ENCODE measurements at regions not wholly inside any gene's neighbourhood (a gene's known extent, or its start where the extent isn't known, plus 50 kb on each side); places are given as distances from the start of the nearest gene placed in this dataset.
"Not testable (repeated sequence)": the region's sequence is repeated elsewhere in the genome, so short reads cannot be mapped to it uniquely, and the experiment has no call there.

DNA sequence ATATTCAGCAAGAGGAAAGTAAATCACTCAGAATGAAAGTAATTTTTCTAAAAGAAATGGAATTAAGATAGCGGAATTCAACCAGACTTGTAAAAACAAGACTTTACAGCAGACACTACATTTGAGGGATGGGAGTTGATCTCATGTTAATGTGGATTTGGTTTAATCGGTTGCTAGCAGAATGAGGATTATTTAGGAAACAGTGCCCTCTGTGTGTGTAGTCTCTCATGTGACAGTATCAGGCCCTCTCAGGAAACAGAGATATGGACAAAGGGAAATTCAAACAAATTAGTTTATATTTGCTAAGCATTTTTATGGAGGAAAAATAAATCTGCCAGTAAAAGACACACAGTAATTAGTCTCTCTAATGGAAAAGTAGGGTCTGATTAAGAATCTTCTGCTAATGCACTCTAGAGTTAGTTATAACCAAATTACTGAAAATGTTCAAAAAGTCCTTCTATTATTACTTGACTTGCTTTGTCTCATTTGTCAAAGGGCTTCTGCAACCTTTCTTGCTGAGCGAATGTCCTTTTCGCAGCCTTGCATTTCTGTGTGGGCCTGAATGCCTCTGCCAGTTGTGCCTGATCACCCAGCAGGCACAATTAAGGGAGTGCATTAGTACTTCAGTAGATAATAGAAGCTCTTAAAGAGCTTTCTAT, 1282.3 kb upstream of the TENM3 start:
- DNase-seq (ENCODE audit: low spot score): peak; percentile 91

GRCh38 chr4:180962268-180962667, 1280.9 kb upstream of the TENM3 start:
- no peak for DNase-seq (ENCODE audit: low spot score)

DNA sequence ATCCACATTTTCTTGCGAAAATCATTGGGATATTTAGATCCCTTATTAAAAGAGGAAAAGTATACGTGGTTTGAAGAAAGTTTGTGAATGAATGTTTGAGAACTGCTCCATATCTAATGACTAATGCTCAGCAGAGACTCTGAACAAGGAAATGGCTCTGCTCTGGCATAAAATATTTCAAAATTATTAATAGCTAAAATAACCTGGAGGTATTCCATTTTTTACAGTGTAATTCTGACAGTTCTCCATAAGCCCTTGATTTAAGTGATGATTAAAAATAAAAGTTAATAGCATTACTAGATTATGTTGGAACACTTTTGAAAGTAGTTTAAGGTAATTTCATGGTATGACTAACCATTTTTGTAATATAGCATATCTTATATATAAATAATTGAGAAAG, 1276.9 kb upstream of the TENM3 start:
- no peak for DNase-seq (ENCODE audit: low spot score)

DNA sequence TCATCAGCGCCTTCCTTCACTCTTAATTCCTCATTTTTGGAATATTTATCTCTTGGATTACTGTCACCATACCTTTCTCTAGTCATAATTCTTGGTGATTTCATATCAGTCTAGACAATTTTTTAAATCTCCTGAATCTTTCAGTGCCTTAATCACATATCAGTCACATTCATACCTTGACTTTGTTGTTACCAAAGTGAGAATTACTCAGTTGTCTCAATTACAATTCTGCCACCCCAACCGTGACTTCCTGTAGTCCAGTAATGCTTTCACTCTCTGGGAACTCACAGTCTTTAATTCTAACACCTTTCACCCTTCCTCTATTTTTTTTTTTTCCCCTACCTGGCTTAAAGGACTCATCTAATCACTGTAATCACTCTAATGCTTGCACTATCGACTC, 1275.3 kb upstream of the TENM3 start:
- DNase-seq (ENCODE audit: low spot score): no peak

- DNase-seq (ENCODE audit: low spot score): no peak
These were observed 1269.3 kb upstream of the TENM3 start for GRCh38 chr4:180973894-180974293.

GRCh38 chr4:180990931-180991330, 1252.3 kb upstream of the TENM3 start:
- DNase-seq (ENCODE audit: low spot score): no peak

DNA sequence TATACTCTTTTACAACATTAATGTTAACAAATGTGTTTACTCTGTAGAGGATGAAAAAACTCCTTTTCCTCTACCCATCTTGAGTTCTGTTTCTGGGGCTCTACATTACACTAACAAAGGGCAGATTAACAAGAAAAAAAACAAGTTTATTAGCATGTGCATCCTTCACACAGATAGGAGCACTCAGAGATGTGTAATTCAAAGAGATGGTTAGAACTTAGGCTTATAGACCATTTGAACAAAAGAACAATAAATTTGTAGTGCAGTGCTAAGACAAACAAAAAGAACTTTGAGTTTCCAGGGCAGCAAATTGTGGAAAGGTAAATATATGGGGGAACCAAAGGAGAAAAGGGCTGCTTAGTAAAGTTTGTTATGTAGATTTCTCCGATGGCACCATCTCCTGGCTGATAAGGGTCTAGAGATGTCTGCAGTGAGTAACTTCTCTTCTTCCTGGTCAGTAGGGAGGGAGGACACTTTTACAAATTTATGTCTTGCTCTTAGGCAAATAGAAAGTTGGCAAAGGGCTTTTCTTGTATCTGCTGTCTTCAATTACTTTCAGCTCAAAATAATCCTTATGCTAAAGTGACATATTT, 1249.9 kb upstream of the TENM3 start:
- DNase-seq (ENCODE audit: low spot score): no peak

DNA sequence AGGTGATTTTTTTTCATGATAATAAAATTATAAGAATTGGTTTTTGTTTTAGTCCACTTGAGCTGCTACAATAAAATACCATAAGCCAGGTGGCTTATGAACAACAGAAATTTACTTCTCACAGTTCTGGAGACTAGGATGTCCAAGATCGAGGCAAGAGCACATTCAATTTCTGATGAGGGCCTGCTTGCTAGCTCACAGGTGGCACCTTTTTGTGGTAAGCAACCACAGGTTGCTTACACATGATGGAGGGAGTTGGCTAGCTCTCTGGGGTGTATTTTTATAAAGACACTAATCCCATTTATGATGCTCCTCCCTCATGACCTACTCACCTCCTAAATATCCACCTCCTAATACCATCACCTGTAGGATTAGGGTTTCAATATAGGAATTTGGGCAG, 1248.5 kb upstream of the TENM3 start:
- DNase-seq (ENCODE audit: low spot score): no peak

DNA sequence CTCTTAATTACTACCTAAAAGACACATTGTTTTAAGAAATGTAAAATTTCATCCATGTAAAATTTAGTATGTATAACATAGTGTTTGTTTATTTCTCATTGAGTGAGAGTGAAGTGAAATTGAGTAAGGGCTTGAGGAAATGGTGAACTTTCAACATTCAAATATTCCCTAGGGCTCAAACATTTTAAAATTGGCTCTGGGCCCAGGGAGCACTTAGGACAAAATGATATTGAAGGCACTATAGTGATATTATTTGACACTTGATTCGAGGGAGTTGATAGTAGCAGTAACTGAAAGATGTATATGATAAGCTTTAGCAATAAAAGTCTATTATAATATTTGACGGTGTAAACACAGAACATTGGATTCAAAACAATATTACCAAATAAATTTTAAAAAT, 1244.0 kb upstream of the TENM3 start:
- DNase-seq (ENCODE audit: low spot score): no peak

DNA sequence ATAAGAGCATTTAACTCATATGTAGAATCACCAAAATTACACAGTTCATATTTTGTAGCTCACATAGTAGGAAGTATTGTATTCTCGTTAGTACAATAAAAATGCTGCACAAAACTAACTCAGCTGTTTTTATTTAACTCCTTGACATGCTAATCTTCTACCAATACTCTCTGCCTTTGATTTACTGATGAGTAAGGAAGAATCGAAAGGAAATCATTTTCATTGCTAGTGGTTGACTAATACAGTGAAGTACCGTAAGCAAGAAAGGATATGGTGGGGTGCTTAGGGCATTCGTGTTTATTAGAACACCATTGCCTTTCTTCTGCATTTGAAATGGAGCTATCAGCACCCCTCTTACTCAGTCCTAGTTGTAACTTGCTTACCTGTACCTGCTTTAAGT, 1239.1 kb upstream of the TENM3 start:
- no peak for DNase-seq (ENCODE audit: low spot score)

DNA sequence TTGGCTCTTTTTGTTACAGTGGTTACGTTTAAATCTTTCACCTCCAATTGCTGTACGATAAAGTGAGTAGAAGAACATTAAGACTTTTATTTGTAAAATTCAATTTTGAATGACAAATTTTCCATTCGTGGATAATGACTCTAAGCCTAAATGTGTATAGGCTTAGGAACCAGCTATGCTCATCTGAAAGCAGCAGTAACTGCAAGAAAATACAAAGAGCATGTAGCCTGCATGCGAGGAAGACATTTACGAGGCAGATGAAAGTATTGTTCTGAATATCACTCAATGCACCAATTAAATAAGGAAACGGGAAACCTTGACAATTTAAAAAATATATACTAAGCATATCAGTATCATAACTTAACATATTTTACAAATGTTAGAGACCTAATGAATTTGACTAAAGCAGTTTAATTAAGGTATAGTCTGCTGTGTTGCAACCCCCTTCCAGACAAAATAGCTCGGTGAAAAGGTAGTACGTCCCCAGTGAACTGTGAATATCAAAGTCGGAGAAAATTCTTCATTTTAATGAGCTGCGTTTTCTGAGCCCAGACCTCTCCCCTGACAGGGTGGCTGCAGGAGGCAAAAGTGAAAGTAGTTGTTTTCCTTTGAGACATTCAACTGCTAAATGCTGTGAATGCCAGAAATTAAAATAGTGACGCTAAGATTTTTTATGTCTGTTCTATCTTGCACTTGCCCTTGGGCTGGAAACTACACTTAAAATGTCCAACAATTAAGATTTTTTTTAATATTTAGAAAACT, 1236.5 kb upstream of the TENM3 start:
- DNase-seq (ENCODE audit: low spot score): no peak

- no peak for DNase-seq (ENCODE audit: low spot score)
These were observed 1235.5 kb upstream of the TENM3 start for GRCh38 chr4:181007751-181008150.

- DNase-seq (ENCODE audit: low spot score): no peak
These were observed 1235.0 kb upstream of the TENM3 start for GRCh38 chr4:181008164-181008563.

DNA sequence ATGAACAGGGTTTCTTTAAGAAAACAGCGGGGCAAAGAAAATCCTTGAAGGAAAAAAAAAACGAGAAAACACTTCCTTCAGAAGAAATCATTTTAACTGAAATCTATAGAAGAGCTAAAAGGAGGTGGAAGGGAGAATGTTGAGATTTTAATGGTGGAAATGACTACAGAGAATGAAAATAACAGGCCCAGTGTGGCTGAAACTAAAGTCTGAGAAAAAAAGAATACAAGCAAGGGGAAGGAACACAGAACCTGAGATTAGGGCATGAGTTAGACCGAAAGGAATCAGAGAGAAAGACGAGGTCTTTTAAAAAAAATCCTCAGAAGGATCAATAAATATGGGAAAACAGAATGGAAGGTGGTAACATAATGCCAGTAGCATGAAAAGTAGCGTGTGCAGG, 1230.0 kb upstream of the TENM3 start:
- no peak for DNase-seq (ENCODE audit: low spot score)

DNA sequence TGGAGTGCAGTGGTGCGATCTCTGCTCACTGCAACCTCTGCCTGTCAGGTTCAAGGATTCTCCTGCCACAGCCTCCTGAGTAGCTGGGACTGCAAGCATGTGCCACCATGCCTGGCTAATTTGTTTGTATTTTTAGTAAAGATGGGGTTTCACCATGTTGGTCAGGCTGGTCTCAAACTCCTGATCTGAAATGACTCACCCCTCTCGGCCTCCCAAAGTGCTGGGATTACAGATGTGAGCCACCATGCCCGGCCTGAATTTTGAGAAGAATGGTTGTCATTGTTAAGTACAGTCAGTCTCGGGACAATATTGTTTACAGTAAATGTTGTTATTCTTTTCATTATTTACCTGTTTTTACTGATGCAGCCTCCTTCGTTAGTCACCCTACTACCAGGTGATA, 1226.2 kb upstream of the TENM3 start:
- no peak for DNase-seq (ENCODE audit: low spot score)

GRCh38 chr4:181018472-181018871, 1224.7 kb upstream of the TENM3 start:
- DNase-seq (ENCODE audit: low spot score): no peak

DNA sequence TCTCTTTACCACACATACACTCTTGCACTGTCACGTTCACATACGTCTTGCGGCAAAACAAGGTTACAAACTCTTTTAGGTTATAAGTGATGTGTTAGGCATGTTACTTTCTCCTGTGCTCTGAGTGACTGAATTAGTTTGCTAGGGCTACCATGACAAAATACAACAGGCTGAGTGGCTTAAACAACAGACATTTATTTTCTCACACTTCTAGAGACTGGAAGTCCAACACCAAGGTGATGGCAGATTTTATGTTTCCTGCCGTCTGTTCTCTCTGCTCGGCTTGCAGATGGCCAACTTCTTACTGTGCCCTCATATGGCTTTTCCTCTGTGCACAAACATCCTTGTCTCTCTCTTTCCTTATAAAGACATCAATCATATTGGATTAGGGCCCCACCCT, 1224.3 kb upstream of the TENM3 start:
- DNase-seq (ENCODE audit: low spot score): no peak

GRCh38 chr4:181020456-181020855, 1222.7 kb upstream of the TENM3 start:
- DNase-seq (ENCODE audit: low spot score): no peak

DNA sequence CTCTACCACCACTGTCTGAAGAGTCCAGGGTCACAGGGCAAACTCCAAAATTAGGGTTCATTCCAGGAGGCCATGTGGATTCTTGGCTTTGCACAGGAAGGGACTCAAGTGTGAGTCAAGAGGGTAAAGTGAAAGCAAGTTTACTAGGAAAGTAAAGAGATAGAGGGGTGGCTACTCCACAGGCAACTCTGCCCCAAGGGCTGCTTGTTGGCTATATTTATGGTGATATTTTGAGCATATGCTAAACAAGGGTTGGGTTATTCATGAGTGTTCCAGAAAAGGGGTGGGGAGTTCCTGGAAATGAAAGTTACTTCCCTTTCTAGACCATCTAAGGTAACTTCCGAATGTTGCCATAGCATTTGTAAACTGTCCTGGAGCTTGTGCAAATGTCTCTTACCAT, 1222.0 kb upstream of the TENM3 start:
- no peak for DNase-seq (ENCODE audit: low spot score)

DNA sequence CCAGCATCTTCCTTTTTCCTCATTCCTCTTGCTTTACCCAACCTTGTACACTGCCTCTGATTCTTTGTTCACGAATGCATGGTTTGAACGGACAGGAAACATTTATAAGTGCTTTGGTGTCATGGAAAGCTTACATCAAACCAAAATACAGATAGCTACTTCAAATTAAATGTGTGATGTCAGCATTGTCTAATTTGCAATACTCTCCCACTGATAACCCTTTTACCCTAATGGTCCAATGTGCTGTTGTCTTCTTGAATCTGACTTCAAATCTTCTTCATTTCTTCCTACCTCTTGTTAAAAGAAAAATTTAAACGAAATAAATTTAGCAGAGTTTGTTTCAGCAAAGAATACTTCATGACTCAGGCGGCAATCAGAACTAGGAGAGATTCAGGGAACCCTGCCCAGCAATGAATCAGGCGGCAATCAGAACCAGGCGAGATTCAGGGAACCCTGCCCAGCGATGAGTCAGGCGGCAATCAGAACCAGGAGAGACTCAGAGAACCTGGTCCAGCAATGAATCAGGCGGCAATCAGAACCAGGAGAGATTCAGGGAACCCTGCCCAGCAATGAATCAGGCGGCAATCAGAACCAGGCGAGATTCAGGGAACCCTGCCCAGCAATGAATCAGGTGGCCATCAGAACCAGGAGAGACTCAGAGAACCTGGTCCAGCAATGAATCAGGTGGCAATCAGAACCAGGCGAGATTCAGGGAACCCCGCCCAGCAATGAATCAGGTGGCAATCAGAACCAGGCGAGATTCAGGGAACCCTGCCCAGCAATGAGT, 1212.9 kb upstream of the TENM3 start:
- not testable (repeated sequence) for DNase-seq (ENCODE audit: low spot score)

GRCh38 chr4:181030961-181031360, 1212.2 kb upstream of the TENM3 start:
- DNase-seq (ENCODE audit: low spot score): no peak

GRCh38 chr4:181043486-181043885, 1199.7 kb upstream of the TENM3 start:
- DNase-seq (ENCODE audit: low spot score): no peak
